C4-2B (cell line): ENCODE measurements at regions not wholly inside any gene's neighbourhood (a gene's known extent, or its start where the extent isn't known, plus 50 kb on each side); places are given as distances from the start of the nearest gene placed in this dataset.

ENCODE experiments used
- H3K27ac ChIP-seq: fragments of 450-650 bp; 2 replicates; pipeline ENCODE4 v1.5.1; 2017
- ZFX ChIP-seq: fragments of 450-650 bp; IDR thresholded peaks from 2 replicates; pipeline ENCODE4 v1.6.1; 2017
- TF ChIP-seq, protein P1 (sequence below): fragments of 450-650 bp; conservative IDR thresholded peaks from 2 replicates; pipeline ENCODE4 v1.5.1; 2017; ENCODE audit warnings: mild to moderate bottlenecking

DNA sequence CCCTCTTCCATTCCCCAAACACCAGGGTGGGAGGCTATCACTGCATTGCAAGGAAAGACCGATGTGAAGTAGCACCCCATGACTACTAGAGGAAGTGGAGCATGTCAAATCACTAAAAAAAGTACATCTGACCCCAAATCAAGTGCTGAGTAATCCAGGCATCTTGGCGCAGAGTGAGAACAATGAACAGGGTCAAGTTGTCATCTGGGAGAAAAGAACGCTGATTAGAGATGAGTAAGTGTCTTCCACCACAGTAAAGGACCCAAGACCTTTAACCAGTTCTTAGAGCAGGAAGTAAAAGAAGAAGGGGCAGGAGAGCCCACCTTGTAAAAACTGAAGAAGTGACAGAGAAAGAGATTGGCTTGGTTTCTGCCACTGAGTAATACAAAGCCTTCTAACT is 75.0 kb upstream of the RAD23B start:
- TF ChIP-seq, protein P1, sequence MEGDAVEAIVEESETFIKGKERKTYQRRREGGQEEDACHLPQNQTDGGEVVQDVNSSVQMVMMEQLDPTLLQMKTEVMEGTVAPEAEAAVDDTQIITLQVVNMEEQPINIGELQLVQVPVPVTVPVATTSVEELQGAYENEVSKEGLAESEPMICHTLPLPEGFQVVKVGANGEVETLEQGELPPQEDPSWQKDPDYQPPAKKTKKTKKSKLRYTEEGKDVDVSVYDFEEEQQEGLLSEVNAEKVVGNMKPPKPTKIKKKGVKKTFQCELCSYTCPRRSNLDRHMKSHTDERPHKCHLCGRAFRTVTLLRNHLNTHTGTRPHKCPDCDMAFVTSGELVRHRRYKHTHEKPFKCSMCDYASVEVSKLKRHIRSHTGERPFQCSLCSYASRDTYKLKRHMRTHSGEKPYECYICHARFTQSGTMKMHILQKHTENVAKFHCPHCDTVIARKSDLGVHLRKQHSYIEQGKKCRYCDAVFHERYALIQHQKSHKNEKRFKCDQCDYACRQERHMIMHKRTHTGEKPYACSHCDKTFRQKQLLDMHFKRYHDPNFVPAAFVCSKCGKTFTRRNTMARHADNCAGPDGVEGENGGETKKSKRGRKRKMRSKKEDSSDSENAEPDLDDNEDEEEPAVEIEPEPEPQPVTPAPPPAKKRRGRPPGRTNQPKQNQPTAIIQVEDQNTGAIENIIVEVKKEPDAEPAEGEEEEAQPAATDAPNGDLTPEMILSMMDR = no peak
- H3K27ac ChIP-seq = no peak overlapping the region

DNA sequence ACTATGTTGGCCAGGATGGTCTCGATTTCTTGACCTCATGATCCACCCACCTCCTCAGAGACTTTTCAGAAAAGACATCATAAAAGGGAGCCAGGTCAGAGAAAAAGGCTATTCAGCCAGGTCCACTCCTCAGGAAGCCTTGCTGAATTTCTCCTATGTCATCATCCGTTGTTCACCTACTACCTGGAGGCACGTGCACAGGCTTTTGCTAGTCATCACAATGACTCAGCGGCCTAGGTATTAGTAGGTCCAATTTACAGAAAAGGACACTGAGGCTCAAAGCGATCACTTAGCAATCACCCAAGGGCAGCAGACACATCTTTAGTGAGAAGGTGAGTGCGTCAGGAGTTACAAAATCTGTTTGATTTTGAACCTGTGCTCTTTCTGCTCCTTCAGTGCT is 72.3 kb upstream of the RAD23B start:
- TF ChIP-seq, protein P1 = no peak
- TF ChIP-seq ZFX = no peak
- H3K27ac ChIP-seq = no peak overlapping the region

DNA sequence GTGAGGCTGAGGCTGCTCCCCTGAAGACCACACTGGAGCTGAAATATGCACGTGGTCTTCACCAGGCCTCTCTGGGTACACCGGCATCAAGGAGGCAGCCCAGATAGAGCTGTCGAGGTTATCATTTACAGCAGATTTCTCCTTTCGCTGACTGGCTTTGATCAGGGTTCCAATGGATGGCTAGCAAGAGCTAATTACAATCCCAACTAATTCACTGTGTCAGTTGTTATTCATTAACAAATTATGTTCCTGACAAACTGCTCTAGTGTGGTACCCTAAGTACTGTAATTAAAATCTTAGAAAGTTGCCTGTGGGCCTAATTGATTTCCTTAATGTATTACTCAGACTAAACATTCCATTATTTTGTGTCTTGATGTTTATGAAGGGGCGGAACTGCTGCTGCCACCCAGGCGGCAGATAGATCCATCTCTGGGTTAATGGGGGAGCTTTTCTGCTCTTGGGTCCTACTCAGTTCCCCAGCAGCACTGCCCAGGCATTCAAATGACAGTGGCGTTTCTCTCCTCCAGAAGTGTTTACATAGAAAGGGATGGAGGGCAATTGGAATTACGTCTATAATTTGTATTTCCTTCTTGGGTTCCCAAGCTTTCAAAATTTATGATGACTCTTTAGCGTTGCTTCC is 71.7 kb upstream of the RAD23B start:
- no peak for TF ChIP-seq ZFX
- TF ChIP-seq, protein P1 = no peak
- H3K27ac ChIP-seq = no peak overlapping the region

DNA sequence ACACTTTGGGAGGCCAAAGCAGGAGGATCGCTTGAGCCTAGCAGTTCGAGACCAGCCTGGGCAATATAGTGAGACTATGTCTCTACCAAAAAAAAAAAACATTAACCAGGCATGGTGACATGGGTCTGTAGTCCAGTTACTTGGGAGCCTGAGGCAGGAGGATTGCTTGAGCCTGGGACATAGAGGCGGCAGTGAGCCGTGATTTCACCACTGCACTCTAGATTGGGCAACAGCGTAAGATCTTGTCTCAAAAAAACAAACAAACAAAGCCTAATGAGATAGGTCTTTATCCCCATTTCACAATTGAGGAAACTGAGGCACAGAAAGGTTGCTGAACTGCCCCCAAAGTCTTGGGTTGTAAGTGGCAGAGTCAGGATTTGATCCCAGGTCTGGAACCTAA is 70.5 kb upstream of the RAD23B start:
- TF ChIP-seq, protein P1 = no peak
- TF ChIP-seq ZFX = no peak
- H3K27ac ChIP-seq = no peak overlapping the region

GRCh38 chr9:107213080-107213479 is 70.0 kb upstream of the RAD23B start:
- TF ChIP-seq ZFX = no peak
- TF ChIP-seq, protein P1 = no peak
- H3K27ac ChIP-seq = no peak overlapping the region

- no peak for TF ChIP-seq ZFX
- TF ChIP-seq, protein P1 = no peak
- H3K27ac ChIP-seq = no peak overlapping the region
Observed at GRCh38 chr9:107213561-107214028, 69.5 kb upstream of the RAD23B start.

DNA sequence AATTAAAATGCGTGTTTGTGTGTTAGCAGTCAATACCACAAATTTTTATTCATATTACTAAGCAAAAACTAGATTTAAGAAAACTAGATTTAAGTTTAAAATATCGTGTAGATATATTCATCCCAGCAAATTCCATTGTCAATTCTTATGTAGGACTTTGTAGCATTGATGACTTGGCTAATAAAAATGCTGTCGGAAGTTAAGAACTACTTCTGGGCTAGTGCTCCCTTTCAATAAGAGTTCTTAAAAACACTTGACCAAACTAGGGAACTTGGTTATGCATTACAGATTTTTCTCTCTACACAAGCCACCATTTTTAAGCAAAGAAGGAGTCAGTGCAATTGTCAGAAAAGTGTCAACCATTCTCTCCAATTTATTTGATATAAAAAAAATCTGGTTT is 68.7 kb upstream of the RAD23B start:
- H3K27ac ChIP-seq = no peak overlapping the region
- no peak for TF ChIP-seq ZFX

- H3K27ac ChIP-seq = no peak overlapping the region
- TF ChIP-seq ZFX = no peak
- TF ChIP-seq, protein P1 = no peak
Observed at GRCh38 chr9:107214915-107215314, 68.2 kb upstream of the RAD23B start.
